SK-N-SH (cell line): ENCODE measurements at regions not wholly inside any gene's neighbourhood (a gene's known extent, or its start where the extent isn't known, plus 50 kb on each side); places are given as distances from the start of the nearest gene placed in this dataset.

ENCODE experiments used
- CTCF ChIA-PET: fragments of 300-600, 350-600 bp; formaldehyde crosslinking; extraction: SDS; loops from one replicate; lab custom pipeline; 2021; lab: Yijun Ruan, JAX
- POLR2A ChIA-PET: fragments of 350-600 bp; sonication (Branson Sonifier 250); formaldehyde crosslinking; extraction: SDS; loops from one replicate; lab custom pipeline; 2020; ENCODE audit warnings: antibody characterized with exemption, inconsistent platforms; lab: Yijun Ruan, JAX
- DNase-seq: peaks from one replicate; pipeline ENCODE4 v3.0.0; 2012
- H2AFZ ChIP-seq: fragments of 200-600 bp; sonication (generic); 2 replicates; pipeline ENCODE4 v1.8.1; 2016; ENCODE audit warnings: antibody characterized with exemption, mild to moderate bottlenecking, low read depth
- H3F3A ChIP-seq: fragments of 200-600 bp; sonication (generic); replicated peaks from 2 replicates; pipeline ENCODE3; 2016; ENCODE audit warnings: antibody characterized with exemption, mild to moderate bottlenecking; ENCODE audit not compliant: insufficient read depth
- H3K27ac ChIP-seq, 2 experiments: fragments of 200-500 bp in 1 of 2; fragments of 200-600 bp in 1 of 2; sonication (Bioruptor generic) in 1 of 2; sonication (generic), shearing (Covaris generic) in 1 of 2; 2 replicates each; pipeline versions ENCODE4 v1.5.1 to v1.6.1; 2014 to 2016; ENCODE audit warnings: low read depth in 2 of 2, inconsistent platforms in 1 of 2, low read length in 1 of 2, mild to moderate bottlenecking in 1 of 2, mixed read lengths in 1 of 2
- H3K27me3 ChIP-seq: fragments of 200-600 bp; sonication (generic), shearing (Covaris generic); 2 replicates; pipeline ENCODE4 v1.6.1; 2016; ENCODE audit warnings: mixed run types; ENCODE audit not compliant: insufficient read depth
- H3K36me3 ChIP-seq, 2 experiments: fragments of 200-500 bp in 1 of 2; fragments of 200-600 bp in 1 of 2; sonication (Bioruptor generic) in 1 of 2; sonication (generic) in 1 of 2; replicated peaks in 1 of 2; 2 replicates each; pipeline versions ENCODE3 to v1.5.1; 2014 to 2016; ENCODE audit warnings: low read length in 1 of 2, mild to moderate bottlenecking in 1 of 2; ENCODE audit not compliant: insufficient read depth in 2 of 2, control insufficient read depth in 1 of 2
- H3K4me1 ChIP-seq, 2 experiments: fragments of 200-500 bp in 1 of 2; fragments of 200-600 bp in 1 of 2; sonication (Bioruptor generic) in 1 of 2; sonication (generic), shearing (Covaris generic) in 1 of 2; 2 replicates each; pipeline versions ENCODE4 v1.5.1 to v1.6.1; 2014 to 2016; ENCODE audit warnings: low read depth in 1 of 2, low read length in 1 of 2, mixed run types in 1 of 2; ENCODE audit not compliant: insufficient read depth in 2 of 2, control insufficient read depth in 1 of 2
- H3K4me2 ChIP-seq: fragments of 200-600 bp; sonication (generic), shearing (Covaris generic); 2 replicates; pipeline ENCODE4 v1.6.1; 2017; ENCODE audit warnings: mixed run types
- H3K4me3 ChIP-seq, 2 experiments: fragments of 200-500 bp in 1 of 2; fragments of 200-600 bp in 1 of 2; sonication (Bioruptor generic) in 1 of 2; sonication (generic), shearing (Covaris generic) in 1 of 2; 2 replicates each; pipeline versions ENCODE4 v1.5.1 to v1.8.1; 2014 to 2016; ENCODE audit warnings: low read depth in 2 of 2, inconsistent platforms in 1 of 2, low read length in 1 of 2, mild to moderate bottlenecking in 1 of 2, mixed read lengths in 1 of 2, moderate library complexity in 1 of 2
- H3K79me2 ChIP-seq: fragments of 200-600 bp; sonication (generic); 2 replicates; pipeline ENCODE4 v1.8.1; 2017; ENCODE audit warnings: mild to moderate bottlenecking; ENCODE audit not compliant: insufficient read depth
- H3K9ac ChIP-seq: fragments of 200-600 bp; sonication (generic); 2 replicates; pipeline ENCODE4 v1.6.1; 2017; ENCODE audit warnings: mixed run types
- H3K9me2 ChIP-seq: fragments of 200-600 bp; sonication (generic); 2 replicates; pipeline ENCODE4 v1.6.1; 2017; ENCODE audit warnings: mixed run types
- H3K9me3 ChIP-seq: fragments of 200-600 bp; sonication (generic); 2 replicates; pipeline ENCODE4 v1.6.1; 2017; ENCODE audit warnings: mixed run types, mild to moderate bottlenecking, moderate library complexity
- H4K20me1 ChIP-seq: fragments of 200-600 bp; sonication (generic); 2 replicates; pipeline ENCODE4 v1.6.1; 2017; ENCODE audit warnings: mild to moderate bottlenecking, mixed run types; ENCODE audit not compliant: insufficient read depth
- ELF1 ChIP-seq: IDR thresholded peaks from 2 replicates; pipeline ENCODE4 v1.4.0; 2012
- EP300 ChIP-seq, 2 experiments: IDR thresholded peaks; 2 replicates each; pipeline versions ENCODE4 v1.4.0 to v1.6.1; 2012; ENCODE audit warnings: borderline replicate concordance in 1 of 2, low read depth in 1 of 2, low read length in 1 of 2
- FOSL2 ChIP-seq: IDR thresholded peaks from 2 replicates; pipeline ENCODE4 v1.4.0; 2012; ENCODE audit warnings: low read depth, mild to moderate bottlenecking, moderate library complexity, borderline replicate concordance
- FOXM1 ChIP-seq: IDR thresholded peaks from 2 replicates; pipeline ENCODE4 v1.4.0; 2012; ENCODE audit warnings: low read depth, mild to moderate bottlenecking
- GABPA ChIP-seq: IDR thresholded peaks from 2 replicates; pipeline ENCODE4 v1.4.0; 2012; ENCODE audit warnings: low read depth, mild to moderate bottlenecking
- GATA2 ChIP-seq: sonication (generic); formaldehyde crosslinking; IDR thresholded peaks from 2 replicates; pipeline ENCODE4 v1.5.0; 2020; ENCODE audit warnings: mild to moderate bottlenecking, missing genetic modification reagents
- MAX ChIP-seq: IDR thresholded peaks from 2 replicates; pipeline ENCODE4 v1.4.0; 2012; ENCODE audit warnings: low read depth
- MEF2A ChIP-seq: IDR thresholded peaks from 2 replicates; pipeline ENCODE4 v1.4.0; 2012; ENCODE audit warnings: low read depth, borderline replicate concordance
- NFIC ChIP-seq: IDR thresholded peaks from 2 replicates; pipeline ENCODE4 v1.4.0; 2012; ENCODE audit warnings: borderline replicate concordance
- PBX3 ChIP-seq: IDR thresholded peaks from 2 replicates; pipeline ENCODE4; 2012
- POLR2AphosphoS5 ChIP-seq: IDR thresholded peaks from 2 replicates; pipeline ENCODE4 v1.6.1; 2012; ENCODE audit warnings: low read depth, low read length
- REST ChIP-seq: IDR thresholded peaks from 2 replicates; pipeline ENCODE4 v1.6.1; 2012; ENCODE audit warnings: mild to moderate bottlenecking, low read depth, low read length, moderate library complexity
- RFX5 ChIP-seq: IDR thresholded peaks from 2 replicates; pipeline ENCODE4 v1.6.1; 2012; ENCODE audit warnings: mild to moderate bottlenecking, improper control_type of control experiment, low read length
- TAF1 ChIP-seq: IDR thresholded peaks from 2 replicates; pipeline ENCODE4 v1.6.1; 2012; ENCODE audit warnings: low read depth, mild to moderate bottlenecking, low read length, moderate library complexity, borderline replicate concordance
- TEAD4 ChIP-seq: IDR thresholded peaks from 2 replicates; pipeline ENCODE4 v1.4.0; 2012; ENCODE audit warnings: mild to moderate bottlenecking, borderline replicate concordance; ENCODE audit not compliant: insufficient read depth

GRCh38 chr18:41456831-41457230, 498.2 kb upstream of the PIK3C3 start (continued):
- TF ChIP-seq EP300 (IDR thresholded peaks at IDR 0.05; ENCODE audit: borderline replicate concordance in 1 of 2, low read depth in 1 of 2, low read length in 1 of 2) (no peak), PBX3 (no peak), RFX5 (no peak), GABPA (no peak), MEF2A (no peak), TAF1 (no peak), FOXM1 (no peak), GATA2 (CRISPR knock-in tag) (no peak), POLR2AphosphoS5 (no peak)

- H2AFZ ChIP-seq, result no peak overlapping the region
Observed at GRCh38 chr18:41449612-41450011, 505.4 kb upstream of the PIK3C3 start.

More at GRCh38 chr18:41449612-41450011, 505.4 kb upstream of the PIK3C3 start:
- Histone ChIP-seq H3K4me2 (no peak overlapping the region), H3K9me3 (no peaks in the 10 kb centered on the region), H3K4me1 (no peaks in the 10 kb centered on the region), H3K36me3 (no peaks in the 10 kb centered on the region), H3K9me2 (no peaks in the 10 kb centered on the region), H3K79me2 (no peaks in the 10 kb centered on the region), H3K27ac (no peak overlapping the region), H3F3A (no peaks in the 10 kb centered on the region), H3K4me3 (no peak overlapping the region), H3K9ac (no peak overlapping the region), H4K20me1 (no peaks in the 10 kb centered on the region), H3K27me3 (no peaks in the 10 kb centered on the region)
- ChIA-PET CTCF (interaction anchor here (1.7 kb wide), 1 partner anchor 58 kb away, joined by 4 read pairs; no protein-coding TSS in a partner anchor), POLR2A (no interaction called here)
- DNase-seq, result no peak
- no peak for TF ChIP-seq TEAD4
- no peak for TF ChIP-seq ELF1
- no peak for TF ChIP-seq PBX3
- TF ChIP-seq REST, result no peak
- TF ChIP-seq MAX, result no peak
- TF ChIP-seq NFIC, result no peak
- TF ChIP-seq FOSL2, result no peak
